ENCODE measurements at regions not wholly inside any gene's neighbourhood (a gene's known extent, or its start where the extent isn't known, plus 50 kb on each side); places are given as distances from the start of the nearest gene placed in this dataset.

DNA sequence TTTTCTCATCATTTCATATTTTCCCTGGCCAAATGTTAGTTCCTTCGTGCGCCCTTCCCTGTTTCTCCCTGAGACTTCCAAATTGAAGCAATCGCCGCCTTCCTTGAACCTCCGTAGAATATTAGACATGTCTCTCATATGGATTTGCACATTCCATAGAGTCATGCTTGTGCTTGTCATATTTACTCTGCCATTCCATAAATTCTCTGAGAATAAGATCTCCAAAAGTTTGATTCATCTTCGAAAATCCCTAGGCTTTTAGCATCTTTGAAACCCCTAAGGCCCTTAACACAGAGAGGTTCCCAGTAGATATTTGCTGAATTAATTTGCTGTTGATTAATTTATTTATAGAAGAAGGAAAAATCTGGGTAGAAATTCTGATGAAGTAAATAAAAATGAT is 202.2 kb upstream of the PIK3C3 start:
- no peak for DNase-seq

DNA sequence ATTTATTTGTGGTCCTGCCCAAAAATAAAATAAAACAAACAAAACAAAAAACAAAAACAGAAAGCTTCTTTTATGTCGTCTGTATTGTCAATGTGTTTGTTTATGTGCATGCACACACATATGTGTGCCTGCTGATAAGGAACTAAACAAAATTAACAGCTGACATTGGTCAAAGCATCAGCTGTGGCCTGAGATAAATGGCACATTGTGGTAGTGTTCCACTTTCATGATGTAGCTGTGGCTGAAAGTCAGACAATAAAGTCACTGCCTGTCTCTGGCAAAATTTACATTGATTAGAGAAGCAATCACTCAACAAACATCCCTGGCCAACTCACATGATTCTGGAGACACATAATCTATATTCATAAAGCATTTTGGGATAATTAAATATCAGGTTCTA is 203.4 kb upstream of the PIK3C3 start:
- no peak for DNase-seq

DNA sequence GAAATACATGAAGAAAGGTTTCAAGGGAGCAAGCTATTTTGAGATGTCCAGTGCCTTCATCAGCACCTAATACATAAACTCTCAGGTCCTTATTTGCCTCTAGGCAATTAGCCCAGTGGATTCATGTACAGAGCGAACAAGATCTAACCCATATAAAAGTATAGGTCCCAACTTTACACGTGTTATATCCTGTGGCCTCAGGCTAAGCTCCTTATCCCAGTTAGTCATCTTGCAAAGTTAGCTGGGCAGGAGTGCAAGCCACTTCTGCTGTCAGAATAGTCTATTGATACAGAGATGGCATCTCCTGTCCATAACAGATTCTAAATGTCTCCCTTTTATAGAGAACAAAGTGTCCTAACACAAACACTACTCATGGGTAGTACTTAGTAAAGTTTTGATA is 203.9 kb upstream of the PIK3C3 start:
- no peak for DNase-seq

DNA sequence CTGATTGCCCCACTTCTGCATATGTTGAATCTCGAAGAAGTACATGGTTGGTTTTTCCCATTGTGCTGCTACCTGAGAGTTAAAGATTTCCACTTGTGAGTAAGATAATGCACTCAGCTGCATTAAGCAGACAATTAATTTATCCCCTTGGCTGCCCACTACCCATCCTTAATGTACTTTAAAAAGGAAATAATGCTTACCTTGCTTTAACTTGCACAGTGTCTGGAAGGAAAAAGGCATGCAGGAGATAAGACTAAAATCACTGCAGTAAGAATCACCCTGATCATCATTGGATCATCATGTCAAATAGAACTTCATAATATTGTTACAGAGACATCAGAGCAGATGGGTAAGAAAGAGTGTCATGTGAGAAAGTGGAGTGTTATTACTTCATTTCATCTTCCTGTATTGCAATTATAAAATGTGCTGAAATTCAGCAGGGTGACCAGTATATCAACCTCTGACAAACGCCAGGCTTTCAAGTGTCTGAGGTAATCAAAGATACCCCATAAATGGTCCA is 207.3 kb upstream of the PIK3C3 start:
- no peak for DNase-seq

DNA sequence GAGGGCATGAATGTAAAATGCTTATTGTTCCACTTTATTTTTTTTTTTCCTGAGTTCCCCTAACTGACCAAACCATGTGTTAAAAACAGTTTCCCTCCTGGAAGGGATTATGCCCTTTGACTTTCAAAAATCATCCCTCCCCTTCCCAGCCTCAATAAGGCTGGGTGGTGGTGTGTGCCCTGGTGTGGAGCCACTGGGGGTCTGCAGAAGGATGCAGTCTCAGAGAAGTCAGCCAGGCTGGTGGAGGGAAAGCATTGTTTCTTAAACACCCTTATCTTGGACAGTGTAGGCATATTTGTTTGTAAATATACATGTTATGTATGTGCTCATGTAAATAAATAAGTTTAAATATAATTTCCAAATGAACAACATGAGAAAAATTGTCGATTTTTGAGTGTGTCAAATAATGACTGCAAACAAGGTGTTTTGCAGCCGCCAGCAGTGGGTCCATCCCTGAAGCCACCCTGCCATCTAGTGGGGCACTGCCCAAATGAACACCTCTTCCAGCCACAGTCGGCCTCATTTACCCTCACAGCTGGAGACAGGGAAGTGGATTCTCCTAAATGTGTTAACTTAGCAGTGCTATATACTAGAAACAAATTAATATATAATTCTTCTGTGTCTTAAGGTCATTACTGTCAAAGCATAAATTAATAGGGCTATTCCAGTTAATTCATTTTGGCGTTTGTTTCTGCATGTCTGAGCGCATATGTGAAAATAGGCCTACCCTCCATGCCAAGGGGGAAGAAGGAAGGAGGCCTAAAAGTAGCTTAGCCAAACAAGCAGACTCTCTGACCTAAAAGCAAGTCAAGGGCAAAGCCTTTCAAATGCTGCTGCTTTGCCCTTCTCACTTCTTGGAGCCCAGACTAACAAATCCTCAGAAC is 209.6 kb upstream of the PIK3C3 start:
- no peak for DNase-seq

DNA sequence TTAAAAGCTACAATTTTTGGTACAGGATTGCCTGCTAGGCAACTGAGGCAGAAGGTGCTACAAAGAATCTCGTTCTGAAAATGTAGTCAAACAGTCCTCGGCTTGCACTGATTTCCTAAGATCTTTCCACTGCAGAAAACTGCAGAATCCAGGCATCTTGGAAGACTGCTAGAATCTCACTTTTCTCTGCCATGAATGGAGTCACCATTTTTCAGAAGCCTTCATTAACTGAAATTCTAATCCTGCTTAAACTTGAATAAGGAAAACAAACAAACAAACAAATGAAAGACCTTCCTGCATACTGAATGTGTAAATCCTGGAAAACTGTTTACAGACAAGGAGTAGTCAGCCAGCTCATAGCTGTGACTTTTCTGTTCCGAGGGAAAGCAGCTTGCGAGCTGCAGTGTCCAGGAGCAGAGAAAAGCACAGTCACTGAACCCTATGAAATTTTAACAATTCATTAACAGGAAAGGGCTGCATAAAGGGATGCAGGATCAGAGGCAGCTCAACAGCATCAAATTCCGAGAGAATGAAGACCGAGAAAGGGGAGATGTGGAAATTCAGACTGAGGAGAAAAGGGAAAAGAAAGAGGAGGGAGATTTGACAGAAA is 210.5 kb upstream of the PIK3C3 start:
- no peak for DNase-seq

DNA sequence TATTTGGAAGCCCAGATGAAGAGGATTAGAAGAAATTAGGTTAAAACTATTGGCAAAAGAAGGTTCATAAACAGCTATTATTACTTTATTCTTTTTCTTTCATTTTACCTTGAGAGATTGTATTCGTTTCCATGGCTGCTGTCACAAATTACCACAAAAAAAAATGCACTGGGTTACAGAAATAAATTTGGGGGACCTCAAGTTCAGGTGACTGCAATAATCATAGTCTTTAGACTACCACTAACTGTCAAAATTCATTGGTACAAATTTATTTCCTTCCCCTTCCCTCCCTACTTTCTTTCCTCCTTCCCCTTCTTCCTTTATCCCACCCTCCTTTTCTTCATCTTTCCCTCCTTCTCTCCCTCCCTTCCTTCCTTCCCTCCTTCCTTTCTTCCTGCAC is 217.8 kb upstream of the PIK3C3 start:
- no peak for DNase-seq

DNA sequence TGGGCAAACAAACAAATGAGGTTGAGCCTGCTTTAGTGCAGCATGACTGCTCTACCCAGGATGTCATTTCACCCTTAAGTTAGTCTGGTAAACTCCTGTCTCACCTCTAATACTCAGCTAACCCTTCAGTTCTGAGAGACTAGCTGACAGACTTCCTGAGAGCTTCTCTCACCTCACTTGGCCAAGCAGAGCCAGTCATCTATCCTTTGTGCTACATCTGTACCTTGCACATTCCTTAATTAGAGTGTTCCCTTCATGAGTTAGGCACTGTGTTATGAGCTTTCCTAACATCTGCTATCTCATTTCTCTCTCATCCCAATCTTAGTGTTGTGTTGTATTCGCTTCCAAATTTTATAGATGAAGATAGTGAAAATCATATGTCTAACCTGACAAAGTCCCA is 220.1 kb upstream of the PIK3C3 start:
- no peak for DNase-seq

DNA sequence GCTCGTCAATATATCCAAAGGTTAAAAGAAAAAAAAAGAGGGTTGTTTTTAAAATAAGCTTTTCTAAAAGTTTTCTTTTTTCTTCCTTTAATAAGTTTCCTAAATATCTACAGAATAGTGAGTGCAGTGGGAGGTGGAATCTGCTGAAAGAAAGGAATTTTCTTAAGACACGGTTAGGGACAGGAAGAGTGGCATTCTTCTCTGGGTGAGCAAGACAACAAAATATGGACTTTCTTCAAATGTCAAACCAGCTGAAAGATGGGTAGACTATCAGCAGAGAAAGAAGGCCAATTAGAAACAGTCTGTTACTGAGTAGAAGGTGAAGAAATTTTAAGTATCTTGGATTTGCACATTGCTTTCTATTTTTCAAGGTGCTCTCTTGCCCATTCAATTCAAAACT is 222.7 kb upstream of the PIK3C3 start:
- DNase-seq: no peak

DNA sequence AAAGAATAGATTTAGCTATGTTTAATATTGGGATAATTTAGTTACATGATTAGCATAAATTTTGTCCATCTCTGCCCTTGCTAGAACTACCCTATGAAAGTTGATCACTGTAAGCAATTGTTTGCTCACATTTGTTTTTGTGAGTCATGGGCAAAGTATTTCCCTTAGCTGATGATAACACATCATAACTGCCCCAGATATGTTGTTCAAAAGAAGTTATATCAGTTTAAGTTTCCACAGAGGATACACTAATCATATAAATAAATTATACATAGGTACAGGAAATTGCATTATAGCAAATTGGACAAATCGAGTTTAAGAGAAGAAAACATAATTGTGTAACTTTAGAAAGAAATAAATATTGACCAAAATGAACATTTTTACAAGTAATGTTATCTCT is 223.2 kb upstream of the PIK3C3 start:
- DNase-seq: no peak

DNA sequence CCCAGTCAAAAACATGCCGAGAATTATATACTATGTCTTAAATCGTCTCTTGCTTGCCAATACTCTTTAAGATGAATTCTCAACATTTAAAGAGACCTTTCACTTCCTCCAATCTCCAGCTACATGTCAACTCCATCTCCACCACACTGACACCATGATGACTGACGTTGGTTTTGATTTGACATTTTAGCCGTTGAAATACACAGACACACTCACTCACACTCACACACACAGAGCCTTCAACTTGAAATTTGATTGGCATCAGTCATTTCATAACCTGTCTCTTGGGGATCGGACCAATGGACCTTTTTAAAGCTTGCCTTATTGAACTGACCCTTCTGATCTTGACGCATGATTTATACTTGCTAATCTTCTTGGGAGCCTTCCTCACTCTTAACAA is 230.8 kb upstream of the PIK3C3 start:
- no peak for DNase-seq

DNA sequence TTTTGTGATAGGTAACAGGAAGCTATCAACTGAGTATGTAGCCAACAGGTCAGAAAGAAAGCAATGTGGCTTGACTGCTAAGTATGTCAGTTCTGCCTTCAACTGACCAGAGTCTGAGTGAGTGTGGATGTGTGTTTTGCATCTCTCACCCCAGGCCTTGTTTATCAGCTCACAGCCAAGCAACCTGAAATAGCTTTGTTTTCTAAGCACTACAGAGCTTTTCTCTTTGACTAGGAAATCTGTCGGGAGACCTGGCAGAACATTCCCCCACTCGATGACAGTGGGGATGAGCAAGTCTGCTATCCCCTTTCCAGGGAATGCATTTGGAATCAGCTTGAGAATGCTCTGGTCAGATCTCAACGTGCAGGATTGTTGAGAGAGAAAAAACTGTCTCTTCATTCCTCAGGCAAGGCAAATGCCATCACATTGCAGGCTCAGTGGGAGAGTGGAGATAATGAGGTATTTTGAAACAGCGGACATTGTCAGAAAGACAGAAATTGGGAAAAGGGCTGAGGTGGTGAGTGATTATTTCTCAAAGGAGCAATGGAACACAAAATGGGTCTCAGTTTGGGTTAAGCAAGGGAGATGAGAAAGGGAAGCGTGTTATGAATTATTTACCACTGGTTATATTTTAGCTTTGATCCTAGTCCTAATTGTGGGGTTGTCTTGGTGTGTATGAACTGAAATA is 233.8 kb upstream of the PIK3C3 start:
- no peak for DNase-seq

DNA sequence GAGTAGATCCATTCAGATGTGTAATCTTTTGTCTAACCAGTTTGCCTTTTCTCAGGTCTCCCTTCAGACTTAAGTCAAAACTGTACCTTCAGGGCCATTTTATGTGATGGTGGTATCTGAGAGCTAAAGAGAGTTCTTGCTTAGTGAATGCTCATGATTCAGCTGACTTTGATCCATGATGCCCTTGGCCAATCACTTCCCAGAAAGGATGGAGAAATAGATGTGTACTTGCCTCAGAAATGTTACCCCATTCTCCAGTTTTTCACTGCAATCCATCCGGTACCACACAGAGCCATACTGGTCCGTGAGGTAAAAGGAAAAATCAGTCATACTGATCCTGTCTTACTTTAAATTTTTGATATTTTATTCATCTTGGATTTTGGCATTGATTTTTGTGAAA is 234.8 kb upstream of the PIK3C3 start:
- DNase-seq: no peak

DNA sequence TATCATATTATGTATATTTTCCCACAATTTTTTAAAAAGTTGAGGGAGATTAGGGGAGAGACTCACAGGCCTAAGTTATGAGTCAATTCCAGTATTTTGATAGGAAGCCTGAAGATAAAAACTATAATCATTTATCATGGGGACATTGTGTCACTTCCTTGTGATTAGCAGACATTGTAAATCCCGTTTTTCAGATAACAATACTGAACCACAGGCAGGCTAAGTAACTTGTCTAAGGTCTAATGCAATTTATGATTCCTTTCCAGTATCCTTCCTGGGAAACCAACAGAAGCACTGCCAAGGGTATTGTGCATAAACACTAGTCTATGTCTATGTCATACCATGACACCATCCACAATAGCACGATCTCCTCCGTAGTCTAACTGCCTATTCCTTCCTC is 235.2 kb upstream of the PIK3C3 start:
- DNase-seq: no peak

DNA sequence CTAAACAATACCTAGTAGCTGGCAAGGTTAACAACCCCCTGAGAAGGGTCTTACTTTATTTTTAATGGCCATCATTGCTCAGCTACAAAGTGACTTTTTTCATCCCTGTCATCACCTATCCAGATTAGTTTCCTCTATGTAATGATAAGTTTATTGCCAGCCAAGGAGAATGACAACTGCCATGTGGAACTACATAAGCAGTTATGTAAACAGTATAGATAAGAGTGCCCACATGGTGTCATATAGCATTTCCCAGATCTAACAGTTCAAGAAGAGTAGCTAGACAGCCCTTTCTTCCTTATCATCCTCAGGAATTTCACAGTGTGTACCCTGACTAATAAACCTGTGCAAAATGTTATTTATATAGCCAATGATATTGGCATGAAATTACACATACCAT is 240.2 kb upstream of the PIK3C3 start:
- DNase-seq: no peak

DNA sequence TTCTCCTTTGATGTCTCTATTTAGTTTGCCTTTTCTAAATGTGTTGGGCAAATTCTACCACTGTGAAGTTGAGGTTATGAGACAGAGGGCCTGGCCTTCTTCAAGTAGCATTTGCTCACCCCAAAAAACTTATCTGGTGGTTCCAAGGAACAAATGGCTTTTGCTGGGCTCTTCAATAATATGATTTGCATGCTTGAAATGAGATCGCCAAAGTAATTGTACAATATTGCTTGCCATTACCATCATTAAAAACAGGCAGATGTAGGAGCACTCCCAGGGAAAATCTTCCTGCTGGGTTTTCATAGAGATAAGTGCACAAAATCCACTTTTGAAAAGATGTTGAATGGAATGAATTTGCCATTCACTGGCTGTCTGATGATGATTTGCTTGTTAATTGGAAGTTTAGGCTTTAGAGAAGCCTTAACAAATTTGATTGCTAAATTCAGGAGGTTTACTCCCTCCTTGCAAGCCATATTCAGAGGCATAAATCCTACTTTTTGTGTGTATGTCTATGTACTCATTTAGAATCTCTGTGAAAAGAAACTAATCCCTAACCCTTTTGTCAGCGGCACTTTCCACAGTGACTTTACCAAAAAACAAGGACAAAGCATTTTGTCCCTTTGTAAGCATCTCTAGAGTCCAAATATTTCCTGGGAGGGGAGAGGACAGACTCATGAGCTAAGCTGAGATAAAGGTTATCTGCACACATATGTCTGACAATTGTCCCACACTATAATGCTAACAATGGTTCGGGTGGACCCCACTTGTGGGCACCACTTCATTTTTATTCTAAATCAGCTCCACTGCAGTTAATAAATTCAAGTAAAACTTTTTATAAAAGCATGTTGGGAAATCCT is 240.8 kb upstream of the PIK3C3 start:
- DNase-seq: no peak

DNA sequence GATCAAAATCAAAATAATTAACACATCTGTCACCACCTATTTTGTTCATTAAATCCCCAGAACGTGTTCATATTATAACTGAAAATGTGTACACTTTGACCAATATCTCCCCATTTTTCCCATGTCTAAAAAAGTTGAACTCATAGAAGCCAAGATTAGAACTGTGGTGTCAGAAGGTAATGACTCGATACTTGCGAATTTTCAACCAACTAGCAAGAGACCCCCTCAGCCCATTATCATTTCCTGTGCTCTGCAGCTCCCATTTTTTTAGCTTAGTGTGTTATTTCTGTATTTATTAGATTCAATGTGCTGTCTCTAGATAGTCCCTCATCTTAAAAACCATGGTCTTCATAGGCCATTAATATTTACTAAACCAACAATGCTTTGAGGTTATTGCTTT is 248.7 kb upstream of the PIK3C3 start:
- DNase-seq: no peak

DNA sequence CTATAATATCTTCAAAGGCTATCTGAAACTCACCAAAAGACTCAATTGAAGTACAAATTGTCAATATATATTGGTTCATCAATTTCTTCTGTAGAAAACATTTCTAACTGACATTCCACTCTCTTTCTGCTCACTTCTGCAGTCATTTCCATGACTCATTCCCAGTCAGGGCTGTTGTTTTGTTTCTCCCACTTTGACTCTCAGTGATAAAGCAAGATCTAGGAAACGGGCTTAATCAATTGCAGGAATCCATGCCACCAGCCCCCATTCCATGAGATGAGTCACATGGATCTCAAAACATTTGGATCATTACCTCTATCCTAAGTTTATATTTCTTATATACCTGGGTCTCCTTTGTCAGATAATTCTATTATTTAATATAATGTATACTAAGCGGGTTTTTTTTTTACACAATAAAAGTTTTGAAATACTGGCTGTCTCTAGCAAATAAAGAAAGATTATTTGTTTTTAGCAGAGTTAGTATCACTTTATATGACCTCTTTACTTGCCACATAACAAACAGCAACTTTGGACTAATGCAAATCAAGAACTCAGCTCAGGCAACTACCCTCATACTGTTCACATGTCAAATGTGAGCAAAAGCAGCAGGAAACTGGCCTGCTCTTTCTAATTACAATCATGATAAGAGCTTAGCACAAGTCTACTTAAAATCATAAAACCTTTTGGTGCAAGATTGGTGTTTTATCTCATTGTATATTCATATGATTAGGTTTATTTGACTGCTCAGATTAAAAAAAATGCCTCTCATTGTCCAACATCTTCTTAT is 251.1 kb upstream of the PIK3C3 start:
- no peak for DNase-seq

DNA sequence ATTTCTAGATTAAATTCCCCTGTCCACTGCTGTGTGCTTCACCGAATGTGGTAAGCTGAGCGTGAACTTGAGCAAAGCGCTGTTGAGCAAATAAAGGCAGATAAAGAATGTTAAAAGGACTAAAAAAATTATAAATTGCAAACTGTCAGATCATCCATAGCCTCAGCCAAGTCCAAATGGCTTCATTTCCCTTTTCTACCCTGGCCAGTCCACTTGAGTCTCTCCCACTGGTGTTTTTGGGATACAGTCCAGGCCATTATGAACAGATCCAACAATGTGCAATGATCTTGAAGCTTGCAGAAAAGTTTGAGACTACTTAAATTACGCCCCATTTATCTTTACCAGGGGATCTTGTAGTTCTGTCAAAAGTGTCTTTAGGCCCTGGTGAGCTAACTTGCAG is 254.6 kb upstream of the PIK3C3 start:
- no peak for DNase-seq

DNA sequence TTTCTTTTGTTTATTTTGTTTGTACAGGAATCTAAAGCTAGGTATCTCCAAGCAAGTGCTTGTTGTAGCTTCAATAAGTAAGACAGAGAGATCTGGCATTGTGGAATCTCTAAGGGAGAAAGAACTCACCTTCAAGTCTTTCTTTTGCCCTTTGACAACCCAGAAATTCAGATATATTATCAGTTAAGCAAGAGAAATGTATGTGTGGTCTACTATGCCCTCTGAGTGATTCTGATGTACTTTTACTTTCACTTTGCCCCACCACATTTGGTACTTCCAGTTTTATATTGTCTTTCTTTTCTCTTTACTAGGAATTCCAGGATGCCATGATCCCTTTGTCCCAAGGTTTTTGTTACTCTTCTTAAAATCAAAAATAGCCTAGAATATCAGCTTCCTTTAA is 259.6 kb upstream of the PIK3C3 start:
- no peak for DNase-seq

DNA sequence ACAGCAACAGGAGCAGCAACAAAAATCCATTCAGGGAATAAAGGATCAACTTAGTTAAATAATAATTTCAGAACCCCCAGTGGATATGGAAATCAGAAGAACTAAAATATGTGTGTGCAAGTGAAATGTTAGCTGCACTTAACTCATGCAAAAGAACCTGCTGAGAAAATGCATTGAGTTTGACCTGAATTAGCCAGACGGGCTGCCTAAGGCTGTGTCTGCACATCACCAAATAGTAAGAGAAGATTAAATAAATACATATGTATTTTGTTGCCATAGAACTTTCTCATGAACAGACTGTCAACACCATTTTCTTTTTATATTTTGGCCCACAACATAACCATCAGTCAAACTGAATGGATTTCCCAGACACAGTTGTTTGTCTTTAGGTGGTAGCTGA is 262.0 kb upstream of the PIK3C3 start:
- no peak for DNase-seq
